GM12878 (cell line): ENCODE measurements at regions not wholly inside any gene's neighbourhood (a gene's known extent, or its start where the extent isn't known, plus 50 kb on each side); places are given as distances from the start of the nearest gene placed in this dataset.

Source experiments
- ATAC-seq: fragments of 200-7000 bp; cut with Tn5 transposase; 3 replicates; pipeline ENCODE4 v1.9.1; 2020; ENCODE audit warnings: mild to moderate bottlenecking, moderate library complexity
- BruUV-seq: library from RNA; stranded (reverse); fragments of 400-500 nt; replicated peaks from 2 replicates; lab custom pipeline; 2021; lab: Mats Ljungman, UMichigan
- CTCF ChIA-PET: fragments of 300-600 bp; sonication (Branson Sonifier 250); formaldehyde crosslinking; extraction: SDS; loops from one replicate; lab custom pipeline; 2021; ENCODE audit warnings: inconsistent platforms; lab: Yijun Ruan, JAX
- POLR2A ChIA-PET: fragments of 350-600 bp; formaldehyde crosslinking; extraction: SDS; loops from one replicate; lab custom pipeline; 2021; ENCODE audit warnings: inconsistent platforms; lab: Charles Lee
- RAD21 ChIA-PET: fragments of 300-600 bp; sonication (Branson Sonifier 250); formaldehyde crosslinking; loops from one replicate; lab custom pipeline; 2023; ENCODE audit warnings: antibody characterized with exemption; ENCODE audit not compliant: unreplicated experiment; lab: Charles Lee
- SMC1A ChIA-PET: fragments of 300-600 bp; sonication (Branson Sonifier 250); formaldehyde crosslinking; loops from one replicate; lab custom pipeline; 2023; ENCODE audit not compliant: unreplicated experiment, uncharacterized antibody; lab: Charles Lee
- DNase-seq: peaks from one replicate; pipeline ENCODE4 v3.0.0-alpha.2; 2011; ENCODE audit warnings: low read depth, low spot score
- FAIRE-seq: peaks from 3 replicates; lab custom pipeline; 2011; peaks lifted over from hg19 to GRCh38; lab: Jason Lieb, UNC
- H2AFZ ChIP-seq: 2 replicates; pipeline ENCODE4 v1.6.0; 2011; ENCODE audit warnings: low read depth, low read length, control low read depth; ENCODE audit not compliant: control insufficient read depth
- H3K27ac ChIP-seq: 2 replicates; pipeline ENCODE4 v1.5.1; 2011; ENCODE audit warnings: control low read depth; ENCODE audit not compliant: control insufficient read depth, insufficient read depth
- H3K27me3 ChIP-seq, 2 experiments: replicated peaks in 1 of 2; 2 replicates each; pipeline versions ENCODE4 v1.6.0 to v1.6.1; 2011; ENCODE audit warnings: low read length in 1 of 2; ENCODE audit not compliant: control insufficient read depth in 2 of 2, insufficient read depth in 2 of 2
- H3K36me3 ChIP-seq, 2 experiments: 2 replicates each; pipeline ENCODE4 v1.5.1; 2011; ENCODE audit warnings: low read length in 1 of 2; ENCODE audit not compliant: control insufficient read depth in 2 of 2, insufficient read depth in 2 of 2
- H3K4me1 ChIP-seq: 2 replicates; pipeline ENCODE4 v1.6.1; 2011; ENCODE audit warnings: mild to moderate bottlenecking, low read length, moderate library complexity, mixed read lengths; ENCODE audit not compliant: control insufficient read depth, insufficient read depth
- H3K4me2 ChIP-seq: 2 replicates; pipeline ENCODE4 v1.6.0; 2011; ENCODE audit warnings: control low read depth; ENCODE audit not compliant: control insufficient read depth, insufficient read depth
- H3K4me3 ChIP-seq: fragments of 200-600 bp; sonication (generic); 2 replicates; pipeline ENCODE4 v1.5.1; 2016
- H3K79me2 ChIP-seq: 2 replicates; pipeline ENCODE4 v1.6.0; 2011; ENCODE audit warnings: low read length; ENCODE audit not compliant: control insufficient read depth, insufficient read depth
- H3K9ac ChIP-seq: 2 replicates; pipeline ENCODE4 v1.8.0; 2011; ENCODE audit warnings: low read length, control low read depth, mixed read lengths; ENCODE audit not compliant: control insufficient read depth, insufficient read depth
- H3K9me3 ChIP-seq: replicated peaks from 3 replicates; pipeline ENCODE4 v1.5.1; 2011; ENCODE audit warnings: mild to moderate bottlenecking, low read length; ENCODE audit not compliant: control insufficient read depth, insufficient read depth
- H4K20me1 ChIP-seq: 2 replicates; pipeline ENCODE4 v1.6.0; 2011; ENCODE audit not compliant: control insufficient read depth, insufficient read depth
- ATF3 ChIP-seq: IDR thresholded peaks from 2 replicates; pipeline ENCODE4 v1.6.1; 2011; ENCODE audit warnings: low read depth, mild to moderate bottlenecking, low read length, moderate library complexity, borderline replicate concordance; ENCODE audit errors: extremely low read depth
- CREB1 ChIP-seq: IDR thresholded peaks from 2 replicates; pipeline ENCODE4 v1.6.1; 2012; ENCODE audit warnings: low read depth, mild to moderate bottlenecking, inconsistent platforms
- IRF3 ChIP-seq: fragments of 450-650 bp; IDR thresholded peaks from 2 replicates; pipeline ENCODE4 v1.6.1; 2014; ENCODE audit warnings: mild to moderate bottlenecking
- MYC ChIP-seq: IDR thresholded peaks from 2 replicates; pipeline ENCODE4 v1.6.1; 2011; ENCODE audit warnings: mild to moderate bottlenecking, low read length, moderate library complexity, inconsistent platforms; ENCODE audit not compliant: insufficient read depth, insufficient replicate concordance, insufficient read length, severe bottlenecking
- SKIL ChIP-seq: fragments of 450-650 bp; IDR thresholded peaks from 2 replicates; pipeline ENCODE4 v1.6.1; 2017; ENCODE audit warnings: mild to moderate bottlenecking, low read depth, inconsistent platforms; ENCODE audit not compliant: poor library complexity, severe bottlenecking
- SMAD5 ChIP-seq: IDR thresholded peaks from 2 replicates; pipeline ENCODE4 v1.6.1; 2016; ENCODE audit warnings: antibody characterized with exemption, low read depth
- TAF1 ChIP-seq: IDR thresholded peaks from 2 replicates; pipeline ENCODE4 v1.6.1; 2011; ENCODE audit warnings: mild to moderate bottlenecking, low read depth, low read length, borderline replicate concordance
- ZNF24 ChIP-seq: fragments of 450-650 bp; IDR thresholded peaks from 2 replicates; pipeline ENCODE4 v1.6.1; 2017; ENCODE audit warnings: antibody characterized with exemption, mild to moderate bottlenecking
- WGBS: methylation state at CpG from one replicate; pipeline ENCODE4 v1.1.6; 2016; ENCODE audit warnings: low lambda C conversion rate; ENCODE audit not compliant: insufficient replicate concordance, insufficient coverage; ENCODE audit errors: missing lambda C conversion rate; 5-methylcytosine and 5-hydroxymethylcytosine counted together
- in situ Hi-C: fragments of 300-500 bp; cut with MboI; formaldehyde crosslinking; loops from 9 replicates; pipeline ENCODE4 v1.14.3; 2018; ENCODE audit warnings: mixed read lengths
- intact Hi-C: fragments of 100-400 bp; cut with micrococcal nuclease; formaldehyde crosslinking; loops from one replicate; pipeline ENCODE4 v1.14.2; 2022; ENCODE audit not compliant: unreplicated experiment

GRCh38 chr21:36642777-36643176, 56.1 kb upstream of the SIM2 start:
- ChIA-PET CTCF (interaction anchor here (0.8 to 3.4 kb wide), 2 partner anchors 9 to 13 kb away, joined by 3 to 19 read pairs; no protein-coding TSS in a partner anchor), SMC1A (no interaction called here), RAD21 (no interaction called here), POLR2A (no interaction called here)
- H3K9me3 ChIP-seq, result no peaks in the 10 kb centered on the region
- H3K79me2 ChIP-seq, result no peaks in the 10 kb centered on the region
- H3K27me3 ChIP-seq, result no peaks in the 10 kb centered on the region
- no peak overlapping the region for H3K4me2 ChIP-seq
- H4K20me1 ChIP-seq, result no peaks in the 10 kb centered on the region
- DNase-seq (no peak), FAIRE-seq (no peak), ATAC-seq (no peak)
- WGBS, result 83% methylated on average over 4 of the region's 4 CpGs
- no peaks in the 10 kb centered on the region for H3K4me1 ChIP-seq
- TF ChIP-seq SMAD5 (no peak), IRF3 (no peak), ZNF24 (no peak)
- H3K27ac ChIP-seq, result no peak overlapping the region
- no peak overlapping the region for H2AFZ ChIP-seq
- no TSS peak for BruUV-seq
- no peak overlapping the region for H3K9ac ChIP-seq
- in situ Hi-C loops (no loop called here), intact Hi-C loops (no loop called here)
- no peak overlapping the region for H3K4me3 ChIP-seq
- no peaks in the 10 kb centered on the region; a peak in 1 of 4 replicates for H3K36me3 ChIP-seq

- ChIA-PET SMC1A (interaction anchor here (1.0 kb wide), 1 partner anchor 13 kb away, joined by 3 read pairs; no protein-coding TSS in a partner anchor), POLR2A (no interaction called here), RAD21 (no interaction called here), CTCF (interaction anchor here (0.8 to 3.4 kb wide), 2 partner anchors 10 to 13 kb away, joined by 3 to 19 read pairs; no protein-coding TSS in a partner anchor)
- Histone ChIP-seq H4K20me1 (no peaks in the 10 kb centered on the region), H3K36me3 (no peaks in the 10 kb centered on the region; a peak in 1 of 4 replicates), H3K4me2 (no peak overlapping the region), H3K79me2 (no peaks in the 10 kb centered on the region), H3K27me3 (no peaks in the 10 kb centered on the region), H3K9ac (no peak overlapping the region), H3K4me1 (no peaks in the 10 kb centered on the region), H3K9me3 (no peaks in the 10 kb centered on the region), H2AFZ (no peak overlapping the region), H3K27ac (no peak overlapping the region), H3K4me3 (no peak overlapping the region)
- no TSS peak for BruUV-seq
- FAIRE-seq (no peak), ATAC-seq (no peak), DNase-seq (no peak)
- 54% methylated on average over 12 of the region's 12 CpGs for WGBS
- in situ Hi-C loops (no loop called here), intact Hi-C loops (no loop called here)
- TF ChIP-seq CREB1 (no peak), MYC (no peak), SKIL (no peak), ATF3 (no peak), TAF1 (no peak)
Measured at GRCh38 chr21:36643374-36644250, 55.3 kb upstream of the SIM2 start.
